HG03575 (cell line): ENCODE measurements at regions not wholly inside any gene's neighbourhood (a gene's known extent, or its start where the extent isn't known, plus 50 kb on each side); places are given as distances from the start of the nearest gene placed in this dataset.

Experiments used
- ATAC-seq: cut with Tn5 transposase; IDR thresholded peaks from one replicate; pipeline ENCODE4 v1.9.1; 2021; ENCODE audit not compliant: unreplicated experiment, insufficient number of reproducible peaks, low FRiP score; ENCODE audit errors: extremely low read depth

DNA sequence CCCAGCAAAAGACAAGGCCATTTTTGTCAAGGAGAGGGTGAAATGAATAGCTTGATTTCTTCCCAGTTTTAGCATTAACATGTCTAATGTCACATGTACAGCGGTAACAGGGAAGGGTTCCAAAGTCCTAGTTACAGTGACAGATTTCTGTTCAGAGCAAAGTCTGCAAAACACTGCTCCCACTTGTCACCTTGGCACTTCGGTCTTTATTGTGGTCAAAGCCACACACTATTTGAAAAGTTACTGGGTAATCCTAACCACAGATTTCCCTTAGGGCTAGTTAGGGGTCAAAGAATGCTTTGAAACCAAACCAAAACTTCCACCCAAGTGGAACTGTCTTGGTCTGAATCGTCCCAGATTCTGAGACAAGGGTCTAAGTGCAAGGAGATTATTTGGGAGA, 455.6 kb downstream of the HS3ST3B1 start:
- no peak for ATAC-seq

- no peak for ATAC-seq
Observed at GRCh38 chr17:14755002-14755401, 454.1 kb downstream of the HS3ST3B1 start.

- no peak for ATAC-seq
Observed at GRCh38 chr17:14753383-14753782, 452.5 kb downstream of the HS3ST3B1 start.

GRCh38 chr17:14752011-14752410, 451.1 kb downstream of the HS3ST3B1 start:
- ATAC-seq, result no peak

DNA sequence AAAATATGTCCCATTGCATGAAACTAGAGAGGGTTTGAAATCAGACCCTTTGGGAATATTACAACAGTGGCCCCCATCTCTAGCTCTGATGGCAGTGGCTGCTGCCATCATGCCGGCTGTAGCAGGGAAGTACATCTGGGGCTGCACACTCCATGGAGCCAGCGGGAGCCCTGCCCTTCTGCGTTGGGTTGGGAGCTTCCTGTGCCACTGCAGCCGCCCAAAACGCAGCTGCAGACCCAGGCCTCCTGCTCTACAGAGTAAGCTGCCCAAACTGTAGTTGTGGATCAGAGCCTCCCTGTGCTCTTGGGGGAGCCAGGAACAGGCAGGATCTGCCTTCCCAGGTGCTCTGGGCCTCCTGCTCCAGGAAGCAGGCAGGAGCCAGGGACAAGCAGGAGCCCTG, 450.0 kb downstream of the HS3ST3B1 start:
- no peak for ATAC-seq

DNA sequence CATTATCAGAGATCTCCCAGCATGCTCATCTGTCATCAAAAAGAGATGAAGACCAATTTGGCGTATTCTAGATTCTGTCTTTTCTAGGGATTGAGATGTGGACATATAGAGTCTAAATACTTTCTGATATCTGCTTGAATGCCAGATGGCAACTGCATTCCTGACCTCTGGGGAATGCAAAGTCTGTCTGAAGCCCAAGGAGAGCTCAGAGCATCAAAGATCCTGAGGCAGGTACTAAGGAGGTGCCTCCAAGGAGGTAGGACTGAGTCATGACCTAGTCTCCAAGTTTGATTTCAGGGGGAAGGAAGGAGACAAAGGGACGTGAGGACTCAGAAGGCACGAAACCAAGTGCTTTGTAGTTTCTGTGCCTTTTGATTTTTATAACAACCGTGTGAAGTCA, 448.4 kb downstream of the HS3ST3B1 start:
- no peak for ATAC-seq

DNA sequence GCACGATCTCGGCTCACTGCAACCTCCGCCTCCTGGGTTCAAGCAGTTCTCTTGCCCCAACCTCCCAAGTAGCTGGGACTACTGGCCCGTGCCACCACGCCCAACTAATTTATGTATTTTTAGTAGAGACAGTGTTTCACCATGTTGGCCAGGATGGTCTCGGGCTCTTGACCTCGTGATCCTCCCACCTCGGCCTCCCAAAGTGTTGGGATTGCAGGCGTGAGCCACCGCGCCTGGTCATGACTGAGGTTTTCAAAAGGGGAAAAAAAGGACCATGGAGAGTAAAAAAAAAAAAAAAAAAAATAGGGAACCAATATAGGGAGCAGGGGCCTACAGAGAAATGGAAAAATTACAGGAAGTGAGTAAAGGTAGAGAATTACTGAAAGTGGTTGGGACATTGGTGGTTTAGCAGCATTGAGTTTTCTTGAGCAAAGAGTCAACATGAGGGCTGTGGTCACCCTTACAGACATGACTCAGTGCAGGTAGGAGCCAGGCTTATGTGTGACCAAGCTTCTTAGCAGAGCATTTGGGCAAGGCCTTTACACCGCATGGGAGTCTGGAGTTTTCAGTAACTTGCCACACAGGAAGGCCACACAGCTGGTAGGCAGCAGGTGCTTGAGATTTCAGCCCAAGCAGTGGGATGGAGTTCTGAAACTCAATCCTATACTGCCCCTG, 447.3 kb downstream of the HS3ST3B1 start:
- no peak for ATAC-seq

GRCh38 chr17:14747603-14747950, 446.7 kb downstream of the HS3ST3B1 start:
- no peak for ATAC-seq

GRCh38 chr17:14746822-14747602, 446.1 kb downstream of the HS3ST3B1 start:
- no peak for ATAC-seq

- ATAC-seq, result no peak
Observed at GRCh38 chr17:14745541-14745940, 444.7 kb downstream of the HS3ST3B1 start.

DNA sequence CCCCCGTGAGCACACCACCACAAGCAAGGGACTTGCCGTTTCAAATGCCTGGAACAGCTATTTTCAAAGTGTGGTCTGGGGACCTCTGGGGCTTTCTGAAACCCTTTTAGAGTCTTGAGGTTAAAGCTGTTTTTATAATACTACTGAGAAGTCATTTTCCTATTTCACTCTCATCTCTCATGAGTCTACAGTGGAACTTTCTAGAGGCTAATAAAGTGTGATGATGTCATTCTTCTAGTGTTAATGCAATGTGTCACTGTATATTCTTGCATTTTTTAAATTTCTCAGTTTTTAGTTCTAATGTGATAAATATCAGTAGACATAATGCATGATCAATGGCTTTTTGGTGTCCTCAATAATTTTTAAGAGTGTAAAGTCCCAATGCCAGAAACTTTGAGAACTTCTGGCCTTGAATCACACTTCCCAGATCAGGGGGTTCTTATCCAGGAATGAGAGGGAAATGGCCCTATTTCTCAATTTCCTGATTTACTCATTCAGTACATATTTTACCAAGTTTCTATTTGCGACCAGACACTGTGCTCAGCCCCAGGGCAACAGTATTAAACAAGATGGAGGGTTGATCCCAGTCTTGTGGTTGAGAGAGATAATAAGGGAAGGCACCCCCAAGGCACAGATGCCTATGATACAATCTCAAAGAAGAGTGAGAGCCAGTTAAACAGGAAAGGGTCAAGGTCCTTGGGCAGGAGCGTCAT, 444.0 kb downstream of the HS3ST3B1 start:
- no peak for ATAC-seq

DNA sequence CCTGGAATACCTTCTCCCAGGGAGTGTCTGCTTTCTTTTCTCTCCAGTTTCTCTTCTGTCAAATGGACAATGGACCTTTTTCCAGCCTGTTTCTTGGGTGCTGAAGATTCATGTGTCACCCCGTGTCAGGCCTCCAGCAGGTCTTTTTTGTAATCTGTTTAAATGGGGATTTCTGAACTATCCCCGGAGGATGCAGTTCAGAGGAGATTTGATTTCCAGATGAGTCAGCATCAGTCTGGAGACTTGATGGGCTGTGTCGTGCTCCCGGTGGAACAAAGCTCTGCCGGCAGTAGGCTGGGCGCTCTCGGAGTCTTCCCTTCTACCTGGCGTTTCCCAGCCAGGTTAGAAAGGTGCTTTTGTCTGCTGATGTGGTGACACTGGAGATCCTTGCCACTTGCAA, 440.6 kb downstream of the HS3ST3B1 start:
- ATAC-seq, result no peak

DNA sequence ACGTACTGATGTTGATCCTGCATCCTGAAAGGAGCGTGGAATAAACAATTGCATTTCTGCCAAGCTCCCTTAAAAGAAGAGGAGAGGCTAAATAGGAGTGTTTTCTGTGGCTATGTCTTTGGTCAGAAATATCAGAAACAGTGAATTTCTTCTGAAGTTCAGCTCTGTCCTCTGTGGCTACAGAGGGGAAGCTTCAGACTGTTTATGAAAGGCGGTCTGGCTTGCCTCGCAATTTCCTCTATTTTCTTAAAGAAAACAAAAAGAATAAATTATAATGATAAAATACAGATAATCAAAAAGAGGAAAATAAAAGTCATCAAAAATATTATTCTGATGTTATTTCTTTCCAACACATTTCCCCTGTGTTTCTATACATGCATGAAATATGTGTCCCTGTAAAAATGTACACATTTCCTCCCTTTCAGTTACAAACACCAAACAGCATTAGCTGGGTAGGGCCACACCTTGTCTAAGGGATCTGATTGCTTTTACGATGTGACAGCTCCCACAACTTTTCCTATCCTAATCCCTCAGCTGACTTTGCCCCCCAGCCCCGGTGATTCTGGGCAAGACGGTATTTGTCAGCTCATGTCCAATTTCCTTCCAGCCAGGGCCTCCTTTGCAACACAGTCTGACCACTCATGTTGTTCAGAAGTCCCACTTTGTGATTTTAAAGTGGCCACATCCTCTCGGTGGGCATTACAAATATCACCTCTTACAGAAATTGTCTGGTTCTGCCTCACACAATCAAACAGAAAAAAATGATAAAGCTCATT, 439.0 kb downstream of the HS3ST3B1 start:
- ATAC-seq, result no peak

DNA sequence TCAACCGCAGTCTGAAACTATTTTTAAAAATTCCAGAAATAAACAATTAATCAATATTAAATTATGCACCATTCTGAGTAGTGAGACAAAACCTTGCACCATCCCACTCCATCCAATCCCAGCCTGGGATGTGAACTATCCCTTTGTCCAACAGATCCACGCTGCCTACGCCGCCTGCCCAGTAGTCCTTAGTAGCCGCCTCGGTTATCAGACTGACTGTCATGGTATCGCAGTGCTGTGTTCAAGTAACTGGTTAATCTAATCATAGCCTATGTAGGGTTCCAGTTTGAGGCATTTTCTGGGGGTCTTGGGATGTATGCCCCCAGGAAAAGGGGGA, 437.7 kb downstream of the HS3ST3B1 start:
- no peak for ATAC-seq

- no peak for ATAC-seq
Observed at GRCh38 chr17:14737984-14738651, 437.2 kb downstream of the HS3ST3B1 start.

DNA sequence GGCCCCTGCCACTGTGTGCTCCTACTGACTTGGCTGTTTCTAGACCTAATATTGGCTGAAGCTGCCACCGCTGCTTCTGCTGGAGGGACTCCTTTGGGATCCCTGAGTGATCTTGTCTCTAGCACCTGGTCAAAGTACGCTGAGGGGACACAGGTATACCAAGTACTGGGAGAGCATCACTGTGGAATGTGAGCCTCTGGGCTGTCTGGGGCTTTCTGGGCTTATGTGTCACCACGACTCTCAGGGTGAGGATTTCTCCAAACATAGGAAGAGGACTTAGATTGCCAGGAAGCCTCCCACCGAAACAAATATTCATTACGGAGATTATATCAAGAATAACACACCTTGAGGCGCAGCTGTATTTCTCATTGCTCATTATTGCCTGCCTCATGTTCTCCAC, 435.8 kb downstream of the HS3ST3B1 start:
- no peak for ATAC-seq

GRCh38 chr17:14733376-14733775, 432.5 kb downstream of the HS3ST3B1 start:
- ATAC-seq, result no peak

GRCh38 chr17:14732211-14732610, 431.3 kb downstream of the HS3ST3B1 start:
- no peak for ATAC-seq

- no peak for ATAC-seq
Observed at GRCh38 chr17:14731591-14731990, 430.7 kb downstream of the HS3ST3B1 start.
